ENCODE measurements at regions not wholly inside any gene's neighbourhood (a gene's known extent, or its start where the extent isn't known, plus 50 kb on each side); places are given as distances from the start of the nearest gene placed in this dataset.

DNA sequence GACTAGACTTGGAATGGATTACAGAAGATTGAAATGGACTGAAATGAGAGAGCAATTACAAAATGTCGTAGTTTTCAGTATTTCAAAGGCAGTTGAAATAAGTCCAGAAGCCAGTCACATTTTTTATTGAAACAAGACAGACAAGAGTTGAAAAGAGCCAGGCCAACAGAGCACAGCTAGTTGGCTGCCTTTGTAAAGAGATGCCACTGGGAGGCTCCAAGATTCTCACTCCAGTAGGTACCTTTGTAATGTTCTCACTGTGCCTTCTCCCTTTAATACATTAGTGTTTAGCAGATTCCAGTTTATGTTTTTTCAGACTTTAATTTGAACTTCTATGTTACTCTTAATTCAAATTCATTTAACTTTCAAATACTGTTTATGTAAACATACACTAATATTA is 234.8 kb downstream of the DSEL start:
- no peaks in the 10 kb centered on the region for H3K27me3 Mint-ChIP-seq
- H3K4me1 Mint-ChIP-seq: no peaks in the 10 kb centered on the region
- H3K27ac Mint-ChIP-seq: no peak overlapping the region
- ATAC-seq (no peak), DNase-seq (no peak)
- no peaks in the 10 kb centered on the region for H3K9me3 Mint-ChIP-seq
- no peak overlapping the region for H3K4me3 Mint-ChIP-seq

- H3K4me3 Mint-ChIP-seq: no peak overlapping the region
- ATAC-seq: no peak
- H3K9me3 Mint-ChIP-seq: no peaks in the 10 kb centered on the region
- no peaks in the 10 kb centered on the region for H3K27me3 Mint-ChIP-seq
- no peak for DNase-seq
- H3K27ac Mint-ChIP-seq: no peak overlapping the region
- H3K4me1 Mint-ChIP-seq: no peaks in the 10 kb centered on the region
Observed at GRCh38 chr18:67280486-67281242, 235.9 kb downstream of the DSEL start.

DNA sequence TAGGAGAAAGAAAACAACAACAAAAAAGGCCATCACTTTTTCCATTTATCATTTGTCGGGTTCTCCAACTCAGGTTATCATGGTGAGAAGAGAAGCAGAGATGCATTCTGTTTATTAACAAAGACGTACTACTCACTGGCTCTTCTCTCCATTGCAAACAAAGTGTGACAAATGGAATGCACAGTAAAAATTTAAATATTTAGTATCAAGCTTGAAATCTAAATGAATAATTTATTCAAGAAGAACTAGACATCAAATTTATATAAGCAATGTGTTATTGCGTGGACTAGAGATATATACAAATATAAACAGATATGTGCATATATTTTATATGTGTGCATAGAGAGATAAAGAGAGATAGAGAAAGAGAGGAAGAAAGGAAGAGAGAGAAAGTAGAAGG is 236.5 kb downstream of the DSEL start:
- no peaks in the 10 kb centered on the region for H3K4me1 Mint-ChIP-seq

GRCh38 chr18:67278984-67279383 is 237.5 kb downstream of the DSEL start:
- no peak for DNase-seq
- Mint-ChIP-seq H3K27ac (no peak overlapping the region), H3K4me3 (no peak overlapping the region), H3K27me3 (no peaks in the 10 kb centered on the region), H3K4me1 (no peaks in the 10 kb centered on the region), H3K9me3 (no peaks in the 10 kb centered on the region)
- ATAC-seq: no peak

More for the DNA sequence above, 236.5 kb downstream of the DSEL start:
- Mint-ChIP-seq H3K27ac (no peak overlapping the region), H3K4me3 (no peak overlapping the region), H3K27me3 (no peaks in the 10 kb centered on the region), H3K9me3 (no peaks in the 10 kb centered on the region)
- ATAC-seq (no peak), DNase-seq (no peak)

DNA sequence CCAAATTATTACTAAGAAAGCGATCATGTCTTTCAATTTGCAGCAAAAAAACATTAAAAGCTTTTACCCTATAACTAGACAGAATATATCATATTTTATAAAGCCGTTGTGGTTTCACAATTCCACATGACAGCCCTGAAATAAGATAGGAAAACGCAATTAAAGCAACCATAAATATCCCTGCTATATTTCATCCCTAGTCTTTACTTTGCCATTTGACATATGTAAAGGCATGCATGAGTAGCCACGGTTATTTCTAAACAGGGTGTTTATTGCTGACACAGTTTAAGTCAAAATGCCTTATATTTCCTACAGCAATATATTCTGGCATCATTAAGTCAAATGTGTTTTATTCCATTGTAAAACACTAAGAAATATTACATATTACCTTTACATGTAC is 239.9 kb downstream of the DSEL start:
- no peaks in the 10 kb centered on the region for H3K9me3 Mint-ChIP-seq
- H3K27ac Mint-ChIP-seq: no peak overlapping the region
- peaks cover 9% of the 10 kb centered on the region for H3K4me1 Mint-ChIP-seq
- no peak overlapping the region for H3K4me3 Mint-ChIP-seq
- DNase-seq (no peak), ATAC-seq (no peak)
- H3K27me3 Mint-ChIP-seq: no peaks in the 10 kb centered on the region

GRCh38 chr18:67273288-67273687 is 243.2 kb downstream of the DSEL start:
- DNase-seq (no peak), ATAC-seq (no peak)
- H3K9me3 Mint-ChIP-seq: peaks cover 0 to 5% of the 10 kb centered on the region in 2 donors
- H3K27me3 Mint-ChIP-seq: no peaks in the 10 kb centered on the region
- peaks cover 27% of the 10 kb centered on the region for H3K4me1 Mint-ChIP-seq
- no peak overlapping the region for H3K4me3 Mint-ChIP-seq
- no peak overlapping the region for H3K27ac Mint-ChIP-seq

DNA sequence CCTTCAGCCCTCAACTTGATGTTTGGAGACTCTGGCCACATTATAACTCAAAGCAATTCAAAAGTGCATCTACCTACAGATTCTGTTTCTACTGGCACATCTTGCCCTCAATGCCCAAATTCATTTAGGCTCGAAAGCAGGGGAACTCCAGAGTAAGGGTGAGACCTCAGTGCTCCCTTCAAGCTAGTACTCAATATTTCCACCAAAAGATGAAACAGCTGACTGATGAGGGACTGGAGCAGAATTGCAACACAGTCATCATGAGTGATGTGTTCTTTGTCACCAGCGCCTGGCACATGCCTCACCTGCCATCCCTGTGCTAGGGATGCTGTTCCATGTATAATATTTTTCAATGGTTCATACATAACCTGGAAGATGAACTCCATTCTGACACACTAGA is 247.3 kb downstream of the DSEL start:
- Mint-ChIP-seq H3K27ac (peak overlapping the region in 1 of 2 donors; percentile 13), H3K9me3 (peaks cover 0 to 12% of the 10 kb centered on the region in 2 donors), H3K4me3 (peak overlapping the region in 1 of 2 donors; percentile 6), H3K27me3 (no peaks in the 10 kb centered on the region), H3K4me1 (peaks cover 58% of the 10 kb centered on the region)
- DNase-seq (peak in 1 of 2 donors; percentile 13), ATAC-seq (peak; percentile 78)

- Mint-ChIP-seq H3K27ac (no peak overlapping the region), H3K9me3 (peaks cover 0 to 12% of the 10 kb centered on the region in 2 donors), H3K4me3 (no peak overlapping the region), H3K4me1 (peaks cover 54% of the 10 kb centered on the region), H3K27me3 (no peaks in the 10 kb centered on the region)
- DNase-seq: peak in 1 of 2 donors; percentile 16
- ATAC-seq: peak; percentile 54
Observed at GRCh38 chr18:67268530-67268929, 248.0 kb downstream of the DSEL start.

DNA sequence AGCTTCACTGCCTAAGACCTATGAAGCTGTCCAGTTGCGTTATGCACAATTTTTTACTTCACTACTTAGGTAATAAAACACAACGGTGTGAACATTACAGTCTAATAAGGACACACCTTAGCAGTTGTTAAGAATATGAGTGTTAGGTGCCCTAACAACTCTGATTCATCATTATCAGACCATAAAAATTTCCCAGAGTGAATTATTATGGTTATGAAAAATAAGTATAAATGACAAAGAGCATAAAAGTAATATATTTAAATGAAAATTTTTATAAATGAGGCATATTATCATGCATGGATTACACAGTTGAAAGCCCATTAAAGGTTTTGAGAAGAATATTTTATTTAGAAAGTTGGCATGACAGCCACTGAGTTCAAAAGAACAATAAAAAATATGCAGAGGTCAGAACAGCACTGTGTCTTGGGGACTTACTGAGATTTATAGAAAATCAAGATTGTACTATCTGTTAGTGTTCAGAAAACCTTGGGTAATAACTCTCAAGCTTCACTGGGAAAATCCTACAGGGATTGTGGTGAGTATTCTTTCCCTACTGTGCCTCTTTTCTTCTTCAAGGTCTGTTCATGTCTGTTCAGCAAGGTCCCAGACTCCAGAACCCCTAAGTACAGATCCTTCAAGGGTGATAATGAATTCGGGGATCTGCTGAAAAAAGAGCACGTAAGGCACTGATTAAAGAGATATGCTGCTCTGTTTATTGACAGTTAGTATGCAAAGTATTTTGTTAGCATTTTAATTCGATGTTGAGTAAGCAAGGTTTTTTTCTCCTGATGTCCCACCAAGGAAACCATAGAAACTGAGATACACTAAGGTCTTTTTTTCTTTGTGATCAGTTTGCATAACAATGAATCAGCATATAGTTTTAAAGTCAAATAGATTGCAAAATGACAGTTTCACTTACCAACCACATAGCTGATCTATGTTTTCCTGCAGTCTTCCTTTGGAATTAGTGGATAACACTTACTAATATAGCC is 250.0 kb downstream of the DSEL start:
- Mint-ChIP-seq H3K27ac (no peak overlapping the region), H3K9me3 (peaks cover 0 to 12% of the 10 kb centered on the region in 2 donors), H3K4me1 (peaks cover 62% of the 10 kb centered on the region), H3K4me3 (no peak overlapping the region), H3K27me3 (no peaks in the 10 kb centered on the region)
- DNase-seq (no peak), ATAC-seq (no peak)

DNA sequence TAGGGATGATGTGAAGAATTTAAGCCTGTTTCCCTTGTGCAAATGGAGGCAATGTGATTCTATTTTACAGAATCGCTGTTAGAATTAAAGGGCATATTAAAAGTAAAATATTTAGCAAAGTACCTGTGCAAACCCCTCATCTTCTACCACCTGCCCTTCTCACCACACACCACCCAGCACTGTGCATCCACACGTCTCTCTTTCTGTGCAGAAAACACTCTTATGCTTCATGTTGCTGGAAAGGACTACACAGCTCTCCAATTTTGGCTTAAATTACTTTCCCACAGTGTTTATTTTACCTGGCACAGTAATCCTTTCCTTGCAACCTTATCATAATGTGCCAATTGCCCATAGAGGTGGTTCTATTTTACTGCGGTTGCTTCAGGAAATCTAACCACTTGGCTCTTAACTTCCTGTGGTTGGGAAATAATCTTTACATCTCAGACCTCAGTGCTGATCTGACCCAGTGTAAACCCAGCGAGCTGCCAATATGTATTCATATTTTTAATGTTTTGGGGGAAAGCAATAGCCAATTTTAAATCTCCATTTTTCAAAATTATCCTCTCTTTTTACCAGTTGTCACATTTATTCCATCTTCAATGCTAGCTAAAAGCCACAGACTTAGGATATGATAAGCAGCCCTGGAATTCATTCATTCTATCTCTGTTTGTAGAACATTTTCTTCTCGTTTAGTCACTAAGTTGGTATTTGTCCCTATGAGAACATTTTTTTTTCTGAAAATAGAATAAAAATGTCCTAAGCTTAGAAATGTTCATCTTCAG is 250.9 kb downstream of the DSEL start:
- ATAC-seq: peak; percentile 58
- DNase-seq: no peak
- Mint-ChIP-seq H3K27me3 (no peaks in the 10 kb centered on the region), H3K27ac (no peak overlapping the region), H3K4me3 (peak overlapping the region; percentile 7 to 13), H3K4me1 (peaks cover 68% of the 10 kb centered on the region), H3K9me3 (peaks cover 0 to 12% of the 10 kb centered on the region in 2 donors)

DNA sequence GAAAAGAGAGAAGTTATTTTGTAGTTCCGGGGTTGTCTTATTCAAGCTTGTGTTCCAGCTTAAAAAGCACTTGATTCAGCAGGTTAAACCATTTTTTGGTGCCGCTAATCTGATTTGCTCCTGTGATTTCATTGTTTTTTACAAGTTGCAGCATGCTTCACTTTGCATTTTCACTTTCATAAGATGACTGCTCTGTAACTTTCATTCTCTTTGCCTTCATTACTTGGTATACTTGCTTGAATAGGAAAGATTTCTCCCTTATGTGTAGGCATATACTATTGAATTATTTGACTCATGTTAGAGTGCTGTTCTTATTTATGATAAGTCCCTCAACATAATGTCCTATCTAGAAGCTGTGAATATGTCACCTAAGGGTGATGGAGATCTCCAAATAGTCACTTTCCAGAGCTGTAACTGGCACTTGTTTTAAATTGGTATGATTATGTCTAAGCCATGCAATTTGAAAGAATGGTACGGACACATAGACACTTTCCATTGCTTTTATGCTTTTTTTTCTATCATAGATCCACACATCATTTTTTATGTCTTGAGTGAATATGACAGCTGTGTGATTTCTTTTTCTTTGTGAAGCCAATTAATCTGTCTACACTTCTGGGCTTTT is 254.5 kb downstream of the DSEL start:
- Mint-ChIP-seq H3K9me3 (peaks cover 0 to 7% of the 10 kb centered on the region in 2 donors), H3K4me3 (peak overlapping the region; percentile 49 to 54), H3K27me3 (no peaks in the 10 kb centered on the region), H3K27ac (peak overlapping the region; percentile 74 to 93), H3K4me1 (peaks cover 49% of the 10 kb centered on the region)
- DNase-seq: no peak
- ATAC-seq: peak; percentile 79

DNA sequence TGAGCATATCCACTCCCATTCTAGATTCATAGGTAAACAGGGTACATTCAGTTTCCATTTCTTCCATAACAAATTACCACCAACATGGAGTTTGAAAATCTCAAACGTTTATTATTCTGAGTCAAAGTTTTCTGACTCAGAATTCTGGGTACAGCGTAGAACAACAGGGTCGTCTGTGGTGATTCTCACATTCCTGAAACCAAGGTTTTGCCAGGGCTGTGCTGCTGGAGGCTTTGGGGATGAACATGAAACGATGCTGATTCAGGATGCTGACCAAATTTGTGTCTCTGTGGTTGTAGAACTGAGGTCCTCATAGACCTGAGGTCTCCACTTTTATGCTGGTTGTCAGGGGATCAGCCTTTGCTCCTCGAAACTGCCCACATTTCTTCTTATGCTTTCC is 255.7 kb downstream of the DSEL start:
- H3K27me3 Mint-ChIP-seq: no peaks in the 10 kb centered on the region
- H3K4me1 Mint-ChIP-seq: peaks cover 39% of the 10 kb centered on the region
- ATAC-seq (peak; percentile 36), DNase-seq (no peak)
- peaks cover 0 to 7% of the 10 kb centered on the region in 2 donors for H3K9me3 Mint-ChIP-seq
- H3K27ac Mint-ChIP-seq: peak overlapping the region in 1 of 2 donors; percentile 93
- no peak overlapping the region for H3K4me3 Mint-ChIP-seq

GRCh38 chr18:67250776-67251424 is 265.6 kb downstream of the DSEL start:
- ATAC-seq: no peak
- Mint-ChIP-seq H3K9me3 (peaks cover 17 to 18% of the 10 kb centered on the region in 2 donors), H3K27me3 (no peaks in the 10 kb centered on the region), H3K4me1 (no peaks in the 10 kb centered on the region), H3K27ac (no peak overlapping the region), H3K4me3 (no peak overlapping the region)
- no peak for DNase-seq

- H3K27me3 Mint-ChIP-seq: no peaks in the 10 kb centered on the region
- ATAC-seq (peak; percentile 54), DNase-seq (no peak)
- peak overlapping the region; percentile 96 to 100 for H3K27ac Mint-ChIP-seq
- H3K4me1 Mint-ChIP-seq: peaks cover 31% of the 10 kb centered on the region
- peaks cover 0 to 6% of the 10 kb centered on the region in 2 donors for H3K9me3 Mint-ChIP-seq
- peak overlapping the region; percentile 80 to 99 for H3K4me3 Mint-ChIP-seq
Observed at GRCh38 chr18:67243799-67244587, 272.5 kb downstream of the DSEL start.

Data from stimulated activated naive CD8-positive, alpha-beta T cell treated with anti-CD3 and anti-CD28 coated beads, Interleukin-15, amount 100 ng/mL, for 72 hours (primary cell).